GM19452 (cell line): ENCODE measurements at regions not wholly inside any gene's neighbourhood (a gene's known extent, or its start where the extent isn't known, plus 50 kb on each side); places are given as distances from the start of the nearest gene placed in this dataset.

ENCODE experiments used
- ATAC-seq: cut with Tn5 transposase; IDR thresholded peaks from one replicate; pipeline ENCODE4 v1.9.1; 2021; ENCODE audit not compliant: unreplicated experiment

- ATAC-seq = no peak
These were observed 173.9 kb downstream of the CALCRL start for GRCh38 chr2:187274146-187274545.

DNA sequence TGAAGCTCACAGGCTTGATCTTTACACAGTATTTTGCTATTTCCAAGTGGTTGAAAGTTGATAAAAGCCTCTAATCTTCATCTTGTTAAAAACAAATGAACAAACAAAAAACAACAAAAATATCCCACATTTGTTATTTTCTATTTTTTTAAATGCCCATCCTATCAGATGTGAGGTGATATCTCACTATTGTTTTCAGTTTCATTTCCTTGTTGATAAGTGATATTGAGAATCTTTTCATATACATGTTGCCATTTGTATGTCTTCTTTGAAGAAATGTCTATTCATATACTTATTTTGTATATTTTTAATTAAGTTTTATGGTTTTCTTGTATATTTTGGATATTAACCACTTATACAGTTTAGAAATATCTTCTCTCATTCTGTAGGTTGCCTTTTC lies 175.8 kb downstream of the CALCRL start:
- ATAC-seq = no peak

GRCh38 chr2:187271825-187272224 lies 176.2 kb downstream of the CALCRL start:
- no peak for ATAC-seq

DNA sequence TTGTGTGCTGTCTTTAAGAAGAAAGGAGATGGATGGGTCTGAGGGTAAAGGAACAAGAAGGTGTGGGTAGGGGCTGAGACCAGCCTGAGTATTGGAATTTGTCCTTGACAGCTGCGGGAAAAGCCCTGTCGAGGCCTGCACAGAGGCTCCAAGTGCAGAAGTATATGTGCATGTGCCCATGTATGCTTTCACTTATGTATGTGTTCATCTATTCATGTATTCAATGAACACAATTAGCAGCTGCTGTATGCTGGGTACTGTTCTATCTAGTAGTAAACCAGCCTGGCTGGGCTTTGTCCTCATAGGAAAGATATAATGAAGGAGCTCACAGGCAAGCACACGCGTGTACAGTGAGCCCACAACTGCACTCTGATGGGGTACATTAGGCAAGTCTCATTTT lies 181.4 kb downstream of the CALCRL start:
- ATAC-seq = no peak

GRCh38 chr2:187266147-187266546 lies 181.9 kb downstream of the CALCRL start:
- ATAC-seq = no peak

DNA sequence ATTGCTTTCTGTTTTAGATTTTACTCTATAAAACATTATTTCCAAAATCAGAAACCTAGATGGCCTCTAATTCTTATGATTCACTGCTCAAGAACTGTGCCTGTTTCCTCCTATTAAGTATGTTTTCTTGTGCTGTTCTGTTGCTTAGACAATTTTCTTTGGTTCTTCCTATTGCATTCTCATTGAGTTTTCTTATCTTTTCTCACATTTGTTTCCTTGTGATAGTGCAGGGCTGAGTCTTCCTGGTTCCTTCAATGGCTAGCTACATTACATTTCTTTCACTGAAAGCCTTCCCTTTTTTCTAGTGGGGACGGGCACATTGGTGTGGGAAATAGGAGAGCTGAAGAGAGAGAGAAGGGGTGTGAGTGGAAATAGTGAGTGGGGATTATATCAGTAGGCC lies 183.4 kb downstream of the CALCRL start:
- ATAC-seq = no peak

GRCh38 chr2:187263675-187264560 lies 184.1 kb downstream of the CALCRL start:
- no peak for ATAC-seq

DNA sequence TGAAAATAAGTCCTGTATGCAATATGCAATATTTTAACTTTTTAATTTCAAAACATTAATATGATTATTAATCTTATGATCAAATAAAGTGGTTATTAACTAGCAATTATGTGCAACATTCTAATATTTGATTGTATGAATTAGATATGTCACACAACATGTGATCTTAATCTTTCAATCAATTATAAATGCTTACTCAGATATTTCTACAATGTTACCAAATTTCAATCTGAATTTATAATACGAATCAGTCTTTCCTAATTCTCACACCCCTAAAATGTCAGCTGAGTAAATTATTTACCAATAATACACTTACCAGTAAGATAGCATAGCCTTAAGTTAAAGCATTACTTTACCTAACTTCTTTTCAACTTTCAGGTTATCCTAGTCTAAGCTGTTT lies 186.3 kb downstream of the CALCRL start:
- no peak for ATAC-seq

DNA sequence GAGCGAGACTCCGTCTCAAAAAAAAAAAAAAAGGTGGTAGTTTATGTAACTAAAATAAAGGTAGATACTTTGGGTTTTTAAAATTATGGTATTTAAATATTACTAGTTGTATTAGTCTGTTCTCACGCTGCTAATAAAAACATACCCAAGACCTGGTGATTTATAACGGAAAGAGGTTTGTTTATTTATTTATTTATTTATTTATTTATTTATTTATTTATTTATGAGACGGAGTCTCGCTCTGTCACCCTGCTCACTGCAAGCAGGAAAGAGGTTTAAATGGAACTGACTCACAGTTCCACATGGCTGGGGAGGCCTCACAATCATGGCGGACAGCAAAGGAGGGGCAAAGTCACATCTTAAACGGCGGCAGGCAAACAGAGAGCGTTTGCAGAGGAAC lies 196.0 kb downstream of the CALCRL start:
- ATAC-seq = no peak

GRCh38 chr2:187250137-187250536 lies 197.9 kb downstream of the CALCRL start:
- ATAC-seq = no peak

- no peak for ATAC-seq
These were observed 214.2 kb downstream of the CALCRL start for GRCh38 chr2:187233811-187234210.

- ATAC-seq = no peak
These were observed 215.3 kb downstream of the CALCRL start for GRCh38 chr2:187232749-187233148.

- no peak for ATAC-seq
These were observed 218.0 kb downstream of the CALCRL start for GRCh38 chr2:187230088-187230487.

DNA sequence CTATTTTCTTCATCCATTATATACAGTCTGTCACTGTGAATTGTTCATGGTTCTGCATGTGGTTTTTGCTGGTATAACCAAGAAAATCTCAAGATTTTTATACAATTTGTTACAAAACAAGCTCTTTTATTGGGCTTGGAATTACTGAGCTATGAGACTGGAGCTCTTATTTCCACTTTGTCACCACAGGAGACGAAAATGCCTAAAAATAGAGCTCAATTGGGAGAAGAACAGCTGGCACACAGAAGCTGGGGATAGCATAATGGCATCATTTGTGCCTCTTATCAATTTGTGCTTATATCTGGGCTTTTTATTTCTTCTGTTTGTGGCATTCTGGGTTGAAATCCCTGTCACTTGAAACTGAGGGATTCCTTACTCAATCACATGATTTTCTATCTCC lies 219.1 kb downstream of the CALCRL start:
- ATAC-seq = no peak

DNA sequence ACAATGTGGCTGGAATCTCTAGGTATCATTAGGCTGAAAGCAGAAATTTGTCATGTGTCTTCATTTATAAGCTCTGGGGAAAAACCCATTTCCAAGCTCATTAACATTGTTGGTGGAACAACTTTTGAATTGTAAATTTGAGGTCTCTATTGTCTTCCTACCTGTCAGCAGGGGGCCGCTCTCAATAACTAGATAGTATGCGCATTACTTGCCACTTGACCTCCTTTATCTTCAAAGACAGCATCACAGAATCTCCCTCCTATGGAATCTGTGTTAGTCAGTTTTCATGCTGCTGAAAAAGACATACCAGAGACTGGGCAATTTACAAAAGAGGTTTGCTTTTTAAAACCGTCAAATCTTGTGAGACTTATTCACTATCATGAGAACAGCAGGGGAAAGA lies 223.1 kb downstream of the CALCRL start:
- no peak for ATAC-seq

DNA sequence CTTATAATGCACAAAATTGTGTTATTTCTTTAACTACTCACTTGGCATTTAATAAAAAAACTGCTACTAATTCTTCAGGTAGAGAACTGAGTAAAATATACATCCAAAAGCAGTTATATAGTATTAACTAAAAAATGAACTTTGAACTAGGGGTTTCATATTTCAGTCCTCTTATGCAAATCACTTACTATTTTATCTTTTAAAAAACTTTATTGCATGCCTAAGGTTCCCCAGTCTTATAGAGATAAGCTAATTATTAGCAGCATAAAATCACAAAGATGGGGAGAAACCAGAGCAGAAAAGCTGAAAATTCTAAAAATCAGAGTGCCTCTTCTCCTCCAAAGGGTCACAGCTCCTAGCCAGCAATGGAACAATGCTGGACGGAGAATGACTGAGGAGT lies 228.0 kb downstream of the CALCRL start:
- no peak for ATAC-seq

DNA sequence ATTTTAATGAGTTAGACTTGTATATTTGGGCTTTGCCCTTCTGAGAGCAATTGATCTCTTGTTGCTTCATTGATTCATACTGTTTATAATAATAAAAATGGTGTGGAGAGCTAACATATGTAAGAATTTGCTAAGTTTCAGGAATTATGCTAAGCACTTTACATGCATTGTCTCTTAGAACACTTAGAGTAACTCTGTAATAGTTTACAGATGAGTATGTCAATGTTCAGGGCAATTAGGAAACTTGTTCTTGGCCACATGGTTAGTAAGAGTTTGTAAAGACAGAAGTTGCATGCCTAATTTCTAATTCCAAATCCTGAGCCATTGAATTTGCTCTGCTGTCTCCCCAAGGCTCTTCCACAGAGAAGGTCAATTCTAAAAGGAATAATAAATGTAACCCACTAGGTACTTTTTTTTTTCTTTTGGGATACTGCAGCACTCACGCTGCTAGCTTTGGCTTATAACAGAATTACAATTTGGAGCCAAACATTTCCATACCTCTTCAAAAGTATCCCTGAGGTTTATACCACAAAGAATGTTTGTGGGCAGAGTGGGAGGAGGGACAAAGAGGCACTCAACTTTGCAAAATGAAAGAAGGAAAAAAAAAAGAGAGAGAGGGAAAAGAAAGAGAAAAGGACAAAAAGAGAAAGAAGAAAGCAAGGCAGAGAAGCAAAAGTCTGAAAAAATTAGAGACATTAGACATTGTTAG lies 232.4 kb downstream of the CALCRL start:
- ATAC-seq = no peak

GRCh38 chr2:187214306-187214705 lies 233.7 kb downstream of the CALCRL start:
- ATAC-seq = no peak

GRCh38 chr2:187213798-187214197 lies 234.3 kb downstream of the CALCRL start:
- no peak for ATAC-seq

DNA sequence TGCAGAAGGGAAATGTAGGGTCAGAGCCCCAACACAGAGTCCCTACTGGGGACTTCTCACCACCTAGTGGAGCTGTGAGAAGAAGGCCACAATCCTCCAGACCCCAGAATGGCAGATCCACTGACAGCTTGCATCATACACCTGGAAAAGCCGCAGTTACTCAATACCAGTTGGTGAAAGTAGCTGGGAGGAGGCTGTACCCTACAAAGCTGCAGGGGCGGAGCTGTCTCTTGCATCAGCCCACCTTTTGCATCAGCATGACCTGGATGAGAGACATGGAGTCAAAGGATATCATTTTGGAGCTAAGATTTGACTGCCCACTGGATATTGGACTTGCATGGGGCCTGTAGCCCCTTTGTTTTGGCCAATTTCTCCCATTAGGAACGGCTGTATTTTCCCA lies 237.3 kb downstream of the CALCRL start:
- ATAC-seq = no peak

- no peak for ATAC-seq
These were observed 239.8 kb downstream of the CALCRL start for GRCh38 chr2:187208199-187208785.

DNA sequence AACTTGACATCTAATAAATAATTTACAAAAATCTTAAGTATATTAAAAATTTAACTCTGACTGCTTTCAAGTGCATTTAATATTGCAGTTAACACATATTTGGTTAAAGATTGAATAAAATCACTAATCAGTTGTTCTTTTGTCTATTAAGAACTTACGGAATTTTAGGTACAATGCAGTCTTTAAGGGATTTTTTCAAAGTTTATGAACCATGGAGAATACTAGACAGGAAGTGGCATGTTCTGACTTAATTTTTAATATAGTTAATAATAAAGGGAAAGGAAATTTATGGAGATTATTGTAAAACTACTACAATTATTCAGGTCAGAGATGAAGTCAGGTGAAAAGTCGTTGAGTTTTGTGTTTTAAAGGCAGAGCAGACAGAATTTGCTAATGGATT lies 240.9 kb downstream of the CALCRL start:
- no peak for ATAC-seq
